ENCODE measurements at regions not wholly inside any gene's neighbourhood (a gene's known extent, or its start where the extent isn't known, plus 50 kb on each side); places are given as distances from the start of the nearest gene placed in this dataset.

DNA sequence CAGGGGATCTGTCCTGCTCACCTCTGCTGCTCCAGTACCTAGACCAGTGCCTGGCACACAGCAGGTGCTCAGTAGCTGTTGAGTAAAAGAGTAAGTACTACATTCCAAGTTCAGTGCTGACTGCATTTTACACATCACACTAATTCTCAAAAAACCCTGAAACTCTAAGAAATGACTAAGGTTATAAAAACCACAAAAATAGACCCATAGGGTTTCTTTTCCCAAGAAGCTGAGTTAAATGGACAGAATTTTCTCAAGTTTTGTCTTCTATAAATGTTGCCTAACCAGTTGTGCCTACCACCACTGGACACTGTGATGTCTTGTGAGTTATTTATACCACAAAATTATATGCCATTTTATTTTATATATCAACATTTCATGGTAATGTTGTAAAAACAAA lies 78.9 kb upstream of the RXFP1 start:
- no peak for DNase-seq (ENCODE audit: extremely low read depth in 1 of 4, low spot score in 3 of 4)
- no peaks in the 10 kb centered on the region for H3K4me1 ChIP-seq (replicated peaks in 1 of 2; ENCODE audit: control insufficient read depth in 2 of 2, insufficient read depth in 2 of 2, low read length in 2 of 2)
- H3K27ac ChIP-seq (ENCODE audit: extremely low read depth, low read depth, low read length), result no peak overlapping the region
- BruUV-seq (replicated peaks), result no TSS peak
- H4K20me1 ChIP-seq (replicated peaks; ENCODE audit: control insufficient read depth, insufficient read depth, low read length), result no peaks in the 10 kb centered on the region
- ChIA-PET POLR2A (no interaction called here), CTCF (ENCODE audit: low intra/inter-chr PET ratio) (no interaction called here)
- no peak for FAIRE-seq
- H3K9ac ChIP-seq (ENCODE audit: insufficient read depth in 1 of 2, low read depth in 2 of 2, low read length in 2 of 2), result no peak overlapping the region
- H3K9me3 ChIP-seq (replicated peaks; ENCODE audit: control insufficient read depth, insufficient read depth, low read depth, low read length), result no peaks in the 10 kb centered on the region
- no peaks in the 10 kb centered on the region for H3K9me1 ChIP-seq (ENCODE audit: control insufficient read depth, insufficient read depth, low read length)
- in situ Hi-C loops (cut with MboI) (no loop called here), intact Hi-C loops (cut with micrococcal nuclease) (no loop called here)
- no peak overlapping the region for H3K4me2 ChIP-seq (ENCODE audit: insufficient read depth, low read length)
- TF ChIP-seq SP2 (IDR thresholded peaks at IDR 0.05; ENCODE audit: extremely low read depth, low read depth, low read length, poor library complexity, severe bottlenecking) (no peak), KDM4B (IDR thresholded peaks at IDR 0.05; ENCODE audit: borderline replicate concordance in 2 of 2, low read depth in 1 of 2) (no peak), NCOA1 (IDR thresholded peaks at IDR 0.05; ENCODE audit: low read depth) (no peak), RCOR1 (IDR thresholded peaks at IDR 0.05; ENCODE audit: borderline replicate concordance in 1 of 2, low read depth in 2 of 2, low read length in 2 of 2) (no peak), ZBTB1 (CRISPR knock-in tag; IDR thresholded peaks at IDR 0.05; ENCODE audit: borderline replicate concordance, low read depth) (no peak), OTX1 (CRISPR knock-in tag; IDR thresholded peaks at IDR 0.05) (no peak), CTBP1 (IDR thresholded peaks at IDR 0.05; ENCODE audit: borderline replicate concordance) (no peak), ZNF699 (CRISPR knock-in tag; IDR thresholded peaks at IDR 0.05; ENCODE audit: insufficient replicate concordance) (no peak), TSC22D4 (tag; IDR thresholded peaks at IDR 0.05) (no peak), CHD4 (IDR thresholded peaks at IDR 0.05; ENCODE audit: insufficient read depth, insufficient replicate concordance, low read depth, low read length, poor library complexity, severe bottlenecking) (no peak)
- TF ChIP-seq, protein P1, sequence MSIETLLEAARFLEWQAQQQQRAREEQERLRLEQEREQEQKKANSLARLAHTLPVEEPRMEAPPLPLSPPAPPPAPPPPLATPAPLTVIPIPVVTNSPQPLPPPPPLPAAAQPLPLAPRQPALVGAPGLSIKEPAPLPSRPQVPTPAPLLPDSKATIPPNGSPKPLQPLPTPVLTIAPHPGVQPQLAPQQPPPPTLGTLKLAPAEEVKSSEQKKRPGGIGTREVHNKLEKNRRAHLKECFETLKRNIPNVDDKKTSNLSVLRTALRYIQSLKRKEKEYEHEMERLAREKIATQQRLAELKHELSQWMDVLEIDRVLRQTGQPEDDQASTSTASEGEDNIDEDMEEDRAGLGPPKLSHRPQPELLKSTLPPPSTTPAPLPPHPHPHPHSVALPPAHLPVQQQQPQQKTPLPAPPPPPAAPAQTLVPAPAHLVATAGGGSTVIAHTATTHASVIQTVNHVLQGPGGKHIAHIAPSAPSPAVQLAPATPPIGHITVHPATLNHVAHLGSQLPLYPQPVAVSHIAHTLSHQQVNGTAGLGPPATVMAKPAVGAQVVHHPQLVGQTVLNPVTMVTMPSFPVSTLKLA (conservative IDR thresholded peaks at IDR 0.05), result no peak
- TF ChIP-seq, protein P2, sequence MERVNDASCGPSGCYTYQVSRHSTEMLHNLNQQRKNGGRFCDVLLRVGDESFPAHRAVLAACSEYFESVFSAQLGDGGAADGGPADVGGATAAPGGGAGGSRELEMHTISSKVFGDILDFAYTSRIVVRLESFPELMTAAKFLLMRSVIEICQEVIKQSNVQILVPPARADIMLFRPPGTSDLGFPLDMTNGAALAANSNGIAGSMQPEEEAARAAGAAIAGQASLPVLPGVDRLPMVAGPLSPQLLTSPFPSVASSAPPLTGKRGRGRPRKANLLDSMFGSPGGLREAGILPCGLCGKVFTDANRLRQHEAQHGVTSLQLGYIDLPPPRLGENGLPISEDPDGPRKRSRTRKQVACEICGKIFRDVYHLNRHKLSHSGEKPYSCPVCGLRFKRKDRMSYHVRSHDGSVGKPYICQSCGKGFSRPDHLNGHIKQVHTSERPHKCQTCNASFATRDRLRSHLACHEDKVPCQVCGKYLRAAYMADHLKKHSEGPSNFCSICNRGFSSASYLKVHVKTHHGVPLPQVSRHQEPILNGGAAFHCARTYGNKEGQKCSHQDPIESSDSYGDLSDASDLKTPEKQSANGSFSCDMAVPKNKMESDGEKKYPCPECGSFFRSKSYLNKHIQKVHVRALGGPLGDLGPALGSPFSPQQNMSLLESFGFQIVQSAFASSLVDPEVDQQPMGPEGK (CRISPR knock-in tag; IDR thresholded peaks at IDR 0.05; ENCODE audit: borderline replicate concordance), result no peak
- TF ChIP-seq, protein P3, sequence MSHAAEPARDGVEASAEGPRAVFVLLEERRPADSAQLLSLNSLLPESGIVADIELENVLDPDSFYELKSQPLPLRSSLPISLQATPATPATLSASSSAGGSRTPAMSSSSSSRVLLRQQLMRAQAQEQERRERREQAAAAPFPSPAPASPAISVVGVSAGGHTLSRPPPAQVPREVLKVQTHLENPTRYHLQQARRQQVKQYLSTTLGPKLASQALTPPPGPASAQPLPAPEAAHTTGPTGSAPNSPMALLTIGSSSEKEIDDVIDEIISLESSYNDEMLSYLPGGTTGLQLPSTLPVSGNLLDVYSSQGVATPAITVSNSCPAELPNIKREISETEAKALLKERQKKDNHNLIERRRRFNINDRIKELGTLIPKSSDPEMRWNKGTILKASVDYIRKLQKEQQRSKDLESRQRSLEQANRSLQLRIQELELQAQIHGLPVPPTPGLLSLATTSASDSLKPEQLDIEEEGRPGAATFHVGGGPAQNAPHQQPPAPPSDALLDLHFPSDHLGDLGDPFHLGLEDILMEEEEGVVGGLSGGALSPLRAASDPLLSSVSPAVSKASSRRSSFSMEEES (CRISPR knock-in tag; IDR thresholded peaks at IDR 0.05), result no peak
- TF ChIP-seq, protein P4, sequence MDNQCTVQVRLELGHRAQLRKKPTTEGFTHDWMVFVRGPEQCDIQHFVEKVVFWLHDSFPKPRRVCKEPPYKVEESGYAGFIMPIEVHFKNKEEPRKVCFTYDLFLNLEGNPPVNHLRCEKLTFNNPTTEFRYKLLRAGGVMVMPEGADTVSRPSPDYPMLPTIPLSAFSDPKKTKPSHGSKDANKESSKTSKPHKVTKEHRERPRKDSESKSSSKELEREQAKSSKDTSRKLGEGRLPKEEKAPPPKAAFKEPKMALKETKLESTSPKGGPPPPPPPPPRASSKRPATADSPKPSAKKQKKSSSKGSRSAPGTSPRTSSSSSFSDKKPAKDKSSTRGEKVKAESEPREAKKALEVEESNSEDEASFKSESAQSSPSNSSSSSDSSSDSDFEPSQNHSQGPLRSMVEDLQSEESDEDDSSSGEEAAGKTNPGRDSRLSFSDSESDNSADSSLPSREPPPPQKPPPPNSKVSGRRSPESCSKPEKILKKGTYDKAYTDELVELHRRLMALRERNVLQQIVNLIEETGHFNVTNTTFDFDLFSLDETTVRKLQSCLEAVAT (IDR thresholded peaks at IDR 0.05), result no peak
- H3K27me3 ChIP-seq (ENCODE audit: control insufficient read depth in 2 of 2, insufficient read depth in 2 of 2, low read length in 2 of 2), result no peaks in the 10 kb centered on the region
- no peak overlapping the region for H2AFZ ChIP-seq (ENCODE audit: low read depth, low read length)
- H3K36me3 ChIP-seq (ENCODE audit: control insufficient read depth, insufficient read depth, low read length), result no peaks in the 10 kb centered on the region
- ATAC-seq, result no peak
- H3K79me2 ChIP-seq (ENCODE audit: control insufficient read depth, insufficient read depth, low read length), result no peaks in the 10 kb centered on the region
- H3K4me3 ChIP-seq, result no peak overlapping the region
